H9 (cell line): ENCODE measurements at regions not wholly inside any gene's neighbourhood (a gene's known extent, or its start where the extent isn't known, plus 50 kb on each side); places are given as distances from the start of the nearest gene placed in this dataset.

Experiments
- DNase-seq: peaks from one replicate; pipeline ENCODE4 v3.0.0-alpha.2; 2017
- H2AFZ ChIP-seq: one replicate; pipeline ENCODE4 v1.6.1; 2013; ENCODE audit warnings: mild to moderate bottlenecking, low read length, control low read depth, moderate library complexity
- H2AK5ac ChIP-seq: 2 replicates; pipeline ENCODE4 v1.6.1; 2013; ENCODE audit warnings: low read length, control low read depth, mixed read lengths; ENCODE audit not compliant: insufficient read length
- H2BK120ac ChIP-seq: one replicate; pipeline ENCODE4 v1.6.1; 2013; ENCODE audit warnings: low read depth, mild to moderate bottlenecking, low read length, control low read depth, inconsistent platforms; ENCODE audit not compliant: poor library complexity, severe bottlenecking
- H2BK12ac ChIP-seq: 2 replicates; pipeline ENCODE4 v1.6.1; 2013; ENCODE audit warnings: low read length, control low read depth, mixed read lengths, low read depth; ENCODE audit not compliant: insufficient read length
- H2BK15ac ChIP-seq: 2 replicates; pipeline ENCODE4 v1.6.1; 2013; ENCODE audit warnings: low read depth, low read length, control low read depth
- H2BK20ac ChIP-seq: one replicate; pipeline ENCODE4 v1.6.1; 2013; ENCODE audit warnings: low read depth, mild to moderate bottlenecking, low read length, control low read depth, inconsistent platforms; ENCODE audit not compliant: poor library complexity, severe bottlenecking
- H2BK5ac ChIP-seq: 2 replicates; pipeline ENCODE4 v1.6.1; 2013; ENCODE audit warnings: low read length, control low read depth, mixed read lengths; ENCODE audit not compliant: insufficient read length
- H3K14ac ChIP-seq: 2 replicates; pipeline ENCODE4 v1.6.1; 2013; ENCODE audit warnings: low read length, control low read depth; ENCODE audit not compliant: insufficient read depth
- H3K18ac ChIP-seq: 2 replicates; pipeline ENCODE4 v1.6.1; 2013; ENCODE audit warnings: low read depth, mild to moderate bottlenecking, mixed read lengths, low read length, control low read depth; ENCODE audit not compliant: insufficient read length
- H3K23ac ChIP-seq: 2 replicates; pipeline ENCODE4 v1.6.1; 2013; ENCODE audit warnings: low read length, control low read depth, mixed read lengths, low read depth; ENCODE audit not compliant: insufficient read length
- H3K23me2 ChIP-seq: 2 replicates; pipeline ENCODE4 v1.6.1; 2013; ENCODE audit warnings: low read depth, mild to moderate bottlenecking, mixed read lengths, low read length, control low read depth; ENCODE audit not compliant: insufficient read length, poor library complexity, severe bottlenecking
- H3K27ac ChIP-seq: 2 replicates; pipeline ENCODE4 v1.5.1; 2013; ENCODE audit warnings: low read length, control low read depth, mixed read lengths, low read depth; ENCODE audit not compliant: insufficient read length
- H3K27me3 ChIP-seq: 2 replicates; pipeline ENCODE4 v1.6.1; 2013; ENCODE audit warnings: low read length, control low read depth, inconsistent platforms; ENCODE audit not compliant: insufficient read depth
- H3K4ac ChIP-seq: 2 replicates; pipeline ENCODE4 v1.6.1; 2013; ENCODE audit warnings: low read depth, mild to moderate bottlenecking, control low read depth, inconsistent platforms, low read length, moderate library complexity
- H3K4me1 ChIP-seq: 2 replicates; pipeline ENCODE4 v1.6.1; 2013; ENCODE audit warnings: low read length, control low read depth, inconsistent platforms; ENCODE audit not compliant: insufficient read depth
- H3K4me2 ChIP-seq: 2 replicates; pipeline ENCODE4 v1.6.1; 2013; ENCODE audit warnings: low read length, control low read depth, mixed read lengths; ENCODE audit not compliant: insufficient read length, insufficient read depth
- H3K56ac ChIP-seq: 2 replicates; pipeline ENCODE4 v1.6.1; 2013; ENCODE audit warnings: low read depth, mild to moderate bottlenecking, mixed read lengths, low read length, control low read depth; ENCODE audit not compliant: insufficient read length
- H3K79me1 ChIP-seq: 2 replicates; pipeline ENCODE4 v1.6.1; 2013; ENCODE audit warnings: low read depth, mild to moderate bottlenecking, moderate library complexity, low read length, control low read depth, inconsistent platforms; ENCODE audit not compliant: insufficient read depth, poor library complexity, severe bottlenecking
- H3K79me2 ChIP-seq: 2 replicates; pipeline ENCODE4 v1.6.1; 2013; ENCODE audit warnings: low read length, control low read depth, inconsistent platforms; ENCODE audit not compliant: insufficient read depth
- H3K9ac ChIP-seq: 2 replicates; pipeline ENCODE4 v1.6.1; 2013; ENCODE audit warnings: low read length, control low read depth, mixed read lengths; ENCODE audit not compliant: insufficient read length; ENCODE audit errors: extremely low read depth
- H3K9me3 ChIP-seq: one replicate; pipeline ENCODE4 v1.6.1; 2013; ENCODE audit warnings: low read depth, low read length, inconsistent platforms; ENCODE audit not compliant: control insufficient read depth
- H3T11ph ChIP-seq: one replicate; pipeline ENCODE4 v1.6.1; 2013; ENCODE audit warnings: mild to moderate bottlenecking, low read length, control low read depth, inconsistent platforms
- H4K20me1 ChIP-seq: one replicate; pipeline ENCODE4 v1.6.1; 2013; ENCODE audit not compliant: control insufficient read depth, insufficient read length, insufficient read depth
- H4K5ac ChIP-seq: 2 replicates; pipeline ENCODE4 v1.6.1; 2013; ENCODE audit warnings: low read depth, mild to moderate bottlenecking, mixed read lengths, low read length, control low read depth; ENCODE audit not compliant: insufficient read length
- H4K8ac ChIP-seq: replicated peaks from 2 replicates; pipeline ENCODE4 v1.6.1; 2013; ENCODE audit warnings: low read length, control low read depth, mixed read lengths, low read depth; ENCODE audit not compliant: insufficient read length
- H4K91ac ChIP-seq: 2 replicates; pipeline ENCODE4 v1.6.1; 2013; ENCODE audit warnings: low read depth, mild to moderate bottlenecking, moderate library complexity, mixed read lengths, low read length, control low read depth; ENCODE audit not compliant: insufficient read length
- H3K27ac Mint-ChIP-seq, 3 experiments: 2 replicates in 2 of 3; 3 replicates in 1 of 3; pipeline ENCODE4 v1.8.0; 2020 to 2021; ENCODE audit warnings: mixed read lengths in 3 of 3, mild to moderate bottlenecking in 1 of 3, moderate library complexity in 1 of 3
- H3K27me3 Mint-ChIP-seq: 2 replicates; pipeline ENCODE4 v1.8.0; 2021; ENCODE audit warnings: low read depth, mild to moderate bottlenecking, moderate library complexity, mixed read lengths
- H3K36me3 Mint-ChIP-seq, 3 experiments: 2 replicates in 2 of 3; 3 replicates in 1 of 3; pipeline ENCODE4 v1.8.0; 2020 to 2021; ENCODE audit warnings: low read depth in 3 of 3, mixed read lengths in 3 of 3; ENCODE audit not compliant: insufficient read depth in 1 of 3
- H3K4me1 Mint-ChIP-seq, 2 experiments: 2 replicates each; pipeline ENCODE4 v1.8.0; 2020; ENCODE audit warnings: mixed read lengths in 2 of 2
- H3K4me3 Mint-ChIP-seq, 2 experiments: 2 replicates in 1 of 2; 3 replicates in 1 of 2; pipeline ENCODE4 v1.8.0; 2020 to 2021; ENCODE audit warnings: mild to moderate bottlenecking in 2 of 2, mixed read lengths in 2 of 2, moderate library complexity in 1 of 2
- H3K9me3 Mint-ChIP-seq, 2 experiments: 2 replicates in 1 of 2; 3 replicates in 1 of 2; pipeline ENCODE4 v1.8.0; 2020; ENCODE audit warnings: mild to moderate bottlenecking in 2 of 2, mixed read lengths in 2 of 2, moderate library complexity in 1 of 2
- CTCF ChIP-seq: fragments of 200-600 bp; sonication (generic); conservative IDR thresholded peaks from 3 replicates; pipeline ENCODE4 v1.8.0; 2021; ENCODE audit warnings: antibody characterized with exemption, mild to moderate bottlenecking
- WGBS: extraction: QIAGEN DNeasy Blood & Tissue Kit; methylation state at CpG from one replicate; pipeline ENCODE4 v1.1.7; 2013; ENCODE audit warnings: missing lambda C conversion rate, low lambda C conversion rate, mixed read lengths; ENCODE audit not compliant: insufficient read length; ENCODE audit errors: extremely low coverage; 5-methylcytosine and 5-hydroxymethylcytosine counted together

DNA sequence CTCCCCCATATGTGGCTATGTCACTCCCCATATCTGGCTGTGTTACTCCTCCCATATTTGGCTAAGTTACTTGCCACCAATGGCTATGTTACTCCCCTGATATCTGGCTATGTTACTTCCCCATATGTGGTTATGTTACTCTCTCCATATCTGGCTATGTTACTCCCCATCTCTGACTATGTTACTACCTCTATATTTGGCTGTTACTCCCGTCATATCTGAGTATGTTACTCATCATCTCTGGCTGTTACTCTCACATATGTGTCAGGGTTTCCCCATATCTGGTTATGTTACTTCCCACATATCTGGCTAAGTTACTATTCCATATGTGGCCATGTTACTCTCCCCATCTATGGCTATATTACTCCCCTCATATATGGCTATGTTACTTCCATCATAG lies 50.3 kb upstream of the MAP10 start:
- Mint-ChIP-seq H3K36me3 (no peaks in the 10 kb centered on the region), H3K27ac (no peak overlapping the region)

More for the DNA sequence above, 50.3 kb upstream of the MAP10 start:
- H2BK120ac ChIP-seq = no peak overlapping the region
- H4K8ac ChIP-seq = no peak overlapping the region
- no peak overlapping the region for H3K56ac ChIP-seq
- H3K23ac ChIP-seq = no peak overlapping the region
- H3K9me3 ChIP-seq = no peaks in the 10 kb centered on the region
- no peak overlapping the region for H2BK5ac ChIP-seq
- H4K20me1 ChIP-seq = no peaks in the 10 kb centered on the region
- TF ChIP-seq CTCF = no peak
- no peaks in the 10 kb centered on the region for H3K79me1 ChIP-seq
- H2BK15ac ChIP-seq = no peak overlapping the region
- Mint-ChIP-seq H3K4me3 (no peak overlapping the region), H3K27me3 (no peaks in the 10 kb centered on the region), H3K9me3 (peaks cover under 1% of the 10 kb centered on the region in 2 experiments; a peak in 3 of 5 replicates), H3K4me1 (peaks cover 3 to 8% of the 10 kb centered on the region in 2 experiments; a peak in 3 of 4 replicates)
- H3K4me1 ChIP-seq = no peaks in the 10 kb centered on the region
- no peak overlapping the region for H2AK5ac ChIP-seq
- H3K9ac ChIP-seq = no peak overlapping the region
- H3T11ph ChIP-seq = no peak overlapping the region
- H2BK20ac ChIP-seq = no peak overlapping the region
- no peaks in the 10 kb centered on the region for H3K27me3 ChIP-seq
- no peak overlapping the region for H3K18ac ChIP-seq
- H3K79me2 ChIP-seq = no peaks in the 10 kb centered on the region
- H4K91ac ChIP-seq = no peak overlapping the region
- H3K4me2 ChIP-seq = no peak overlapping the region
- no peak overlapping the region for H3K27ac ChIP-seq
- H3K23me2 ChIP-seq = no peaks in the 10 kb centered on the region
- H2BK12ac ChIP-seq = no peak overlapping the region
- H4K5ac ChIP-seq = no peak overlapping the region
- no peak overlapping the region for H3K4ac ChIP-seq
- H3K14ac ChIP-seq = no peak overlapping the region
- no peak for DNase-seq
- H2AFZ ChIP-seq = no peak overlapping the region
- WGBS = no CpG with 5 or more reads among the region's 1 CpG
